SK-N-SH treated with all-trans-retinoic acid at 6 μM for 48 hours (cell line): ENCODE measurements at regions not wholly inside any gene's neighbourhood (a gene's known extent, or its start where the extent isn't known, plus 50 kb on each side); places are given as distances from the start of the nearest gene placed in this dataset.

ENCODE experiments used
- ESRRG ChIP-seq: fragments of 250-450 bp; sonication (Bioruptor Pico); IDR thresholded peaks from 2 replicates; pipeline ENCODE4 v1.6.1; 2021; ENCODE audit warnings: mild to moderate bottlenecking
- PATZ1 ChIP-seq: fragments of 250-450 bp; sonication (Bioruptor Pico); IDR thresholded peaks from 2 replicates; pipeline ENCODE4 v1.8.0; 2020; ENCODE audit warnings: mild to moderate bottlenecking, moderate library complexity, borderline replicate concordance
- PPARA ChIP-seq: fragments of 250-450 bp; sonication (Bioruptor Pico); IDR thresholded peaks from 2 replicates; pipeline ENCODE4 v1.5.0; 2020; ENCODE audit warnings: mild to moderate bottlenecking, borderline replicate concordance
- SNAI2 ChIP-seq: fragments of 250-450 bp; sonication (Bioruptor Pico); IDR thresholded peaks from 2 replicates; pipeline ENCODE4 v1.5.0; 2020; ENCODE audit warnings: mild to moderate bottlenecking, moderate library complexity
- ZC3H10 ChIP-seq: fragments of 250-450 bp; sonication (Bioruptor Pico); IDR thresholded peaks from 2 replicates; pipeline ENCODE4 v1.5.1; 2021; ENCODE audit warnings: mild to moderate bottlenecking, moderate library complexity
- ZNF565 ChIP-seq: fragments of 450-650 bp; formaldehyde crosslinking; conservative IDR thresholded peaks from 2 replicates; pipeline ENCODE4 v1.5.0; 2020; ENCODE audit warnings: low read depth, mild to moderate bottlenecking, moderate library complexity

GRCh38 chr1:59115865-59116264 lies 181.0 kb upstream of the FGGY start:
- TF ChIP-seq ZC3H10 (CRISPR knock-in tag) (no peak), PPARA (no peak), PATZ1 (no peak), SNAI2 (CRISPR knock-in tag) (no peak), ZNF565 (CRISPR knock-in tag) (no peak), ESRRG (no peak)
